K562 (cell line): ENCODE measurements at regions not wholly inside any gene's neighbourhood (a gene's known extent, or its start where the extent isn't known, plus 50 kb on each side); places are given as distances from the start of the nearest gene placed in this dataset.

Experiments
- ATAC-seq: fragments of 200-7000 bp; cut with Tn5 transposase; 3 replicates; pipeline ENCODE4 v1.9.1; 2020; ENCODE audit warnings: moderate library complexity
- BruUV-seq: library from RNA; stranded (reverse); fragments of 400-500 nt; replicated peaks from 2 replicates; lab custom pipeline; 2021; lab: Mats Ljungman, UMichigan
- CTCF ChIA-PET: fragments of 300-600 bp; formaldehyde crosslinking; extraction: SDS; loops from one replicate; lab custom pipeline; 2021; ENCODE audit warnings: low intra/inter-chr PET ratio; lab: Yijun Ruan, JAX
- POLR2A ChIA-PET: fragments of 300-600, 350-650 bp; sonication (Branson Sonifier 250); formaldehyde crosslinking; extraction: SDS; loops from one replicate; lab custom pipeline; 2021; ENCODE audit warnings: antibody characterized with exemption, inconsistent platforms; lab: Yijun Ruan, JAX
- DNase-seq, 4 experiments: peaks; one replicate each; pipeline versions ENCODE4 v3.0.0 to v3.0.0-alpha.2; 2011 to 2018; ENCODE audit warnings: low spot score in 3 of 4, mixed read lengths in 3 of 4; ENCODE audit errors: extremely low read depth in 1 of 4
- FAIRE-seq: peaks from 2 replicates; lab custom pipeline; 2011; peaks lifted over from hg19 to GRCh38; lab: Jason Lieb, UNC
- H2AFZ ChIP-seq: 2 replicates; pipeline ENCODE4 v1.6.0; 2011; ENCODE audit warnings: low read depth, low read length, control low read depth, inconsistent platforms
- H3K27ac ChIP-seq: fragments of 200-600 bp; 3 replicates; pipeline ENCODE4 v1.8.0; 2011; ENCODE audit warnings: low read depth, mild to moderate bottlenecking, control low read depth, inconsistent platforms, low read length, moderate library complexity, mixed read lengths; ENCODE audit errors: extremely low read depth
- H3K27me3 ChIP-seq, 2 experiments: fragments of 300-600 bp in 1 of 2; 2 replicates in 1 of 2; 3 replicates in 1 of 2; pipeline versions ENCODE4 v1.6.0 to v1.8.0; 2011; ENCODE audit warnings: inconsistent platforms in 2 of 2, low read length in 2 of 2, mild to moderate bottlenecking in 1 of 2, mixed read lengths in 1 of 2, moderate library complexity in 1 of 2; ENCODE audit not compliant: control insufficient read depth in 2 of 2, insufficient read depth in 2 of 2
- H3K36me3 ChIP-seq: fragments of 300-600 bp; 3 replicates; pipeline ENCODE4 v1.8.0; 2011; ENCODE audit warnings: mild to moderate bottlenecking, low read length, inconsistent platforms; ENCODE audit not compliant: control insufficient read depth, insufficient read depth
- H3K4me1 ChIP-seq, 2 experiments: fragments of 200-600 bp in 1 of 2; replicated peaks in 1 of 2; 2 replicates in 1 of 2; 3 replicates in 1 of 2; pipeline versions ENCODE4 v1.5.1 to v1.8.0; 2011; ENCODE audit warnings: inconsistent platforms in 2 of 2, low read length in 2 of 2, mild to moderate bottlenecking in 1 of 2, mixed read lengths in 1 of 2, moderate library complexity in 1 of 2; ENCODE audit not compliant: control insufficient read depth in 2 of 2, insufficient read depth in 2 of 2
- H3K4me2 ChIP-seq: 2 replicates; pipeline ENCODE4 v1.6.1; 2011; ENCODE audit warnings: low read length, control low read depth, inconsistent platforms, mixed read lengths; ENCODE audit not compliant: insufficient read depth
- H3K4me3 ChIP-seq: fragments of 200-600 bp; sonication (generic), shearing (Covaris generic); 2 replicates; pipeline ENCODE4 v1.5.1; 2016; ENCODE audit warnings: control low read depth, inconsistent platforms
- H3K79me2 ChIP-seq: fragments of 200-600 bp; 3 replicates; pipeline ENCODE4 v1.8.0; 2011; ENCODE audit warnings: low read length, inconsistent platforms; ENCODE audit not compliant: control insufficient read depth, insufficient read depth
- H3K9ac ChIP-seq, 2 experiments: 2 replicates each; pipeline versions ENCODE4 v1.6.0 to v1.6.1; 2011; ENCODE audit warnings: low read depth in 2 of 2, low read length in 2 of 2, control low read depth in 1 of 2, inconsistent platforms in 1 of 2, mild to moderate bottlenecking in 1 of 2, mixed read lengths in 1 of 2; ENCODE audit not compliant: insufficient read depth in 1 of 2
- H3K9me1 ChIP-seq: one replicate; pipeline ENCODE4 v1.6.0; 2011; ENCODE audit warnings: inconsistent platforms, mild to moderate bottlenecking, low read length, moderate library complexity; ENCODE audit not compliant: control insufficient read depth, insufficient read depth
- H3K9me3 ChIP-seq: replicated peaks from 2 replicates; pipeline ENCODE4 v1.5.1; 2011; ENCODE audit warnings: low read depth, low read length, inconsistent platforms; ENCODE audit not compliant: control insufficient read depth, insufficient read depth
- H4K20me1 ChIP-seq: replicated peaks from 2 replicates; pipeline ENCODE4 v1.6.1; 2011; ENCODE audit warnings: low read length, inconsistent platforms, mixed read lengths; ENCODE audit not compliant: control insufficient read depth, insufficient read depth
- ARHGAP35 ChIP-seq: fragments of 450-650 bp; IDR thresholded peaks from 2 replicates; pipeline ENCODE4 v1.6.1; 2018; ENCODE audit not compliant: partially characterized antibody
- BRCA1 ChIP-seq, 2 experiments: fragments of 450-650 bp in 1 of 2; sonication (generic) in 1 of 2; formaldehyde crosslinking in 1 of 2; IDR thresholded peaks; 2 replicates each; pipeline versions ENCODE4 v1.5.0 to v1.6.1; 2017 to 2020; ENCODE audit warnings: mild to moderate bottlenecking in 1 of 2, missing genetic modification reagents in 1 of 2
- CAMTA2 ChIP-seq: fragments of 250-450 bp; sonication (Bioruptor Pico); conservative IDR thresholded peaks from 2 replicates; pipeline ENCODE4 v1.5.1; 2022
- CBFA2T3 ChIP-seq: fragments of 450-650 bp; IDR thresholded peaks from 2 replicates; pipeline ENCODE4 v1.6.1; 2017
- CEBPB ChIP-seq: fragments of 450-650 bp; IDR thresholded peaks from 2 replicates; pipeline ENCODE4 v1.6.1; 2016; ENCODE audit warnings: missing genetic modification characterization, missing compliant biosample characterization
- E2F3 ChIP-seq: fragments of 250-450 bp; sonication (Bioruptor Pico); IDR thresholded peaks from 2 replicates; pipeline ENCODE4 v1.4.0; 2020; ENCODE audit warnings: mild to moderate bottlenecking
- HNRNPUL1 ChIP-seq: fragments of 200-400 bp; formaldehyde crosslinking; IDR thresholded peaks from 2 replicates; pipeline ENCODE4 v1.6.1; 2017; ENCODE audit warnings: low read length
- NFXL1 ChIP-seq: fragments of 450-650 bp; formaldehyde crosslinking; IDR thresholded peaks from 2 replicates; pipeline ENCODE4 v1.4.0; 2021; ENCODE audit warnings: mild to moderate bottlenecking
- RBM39 ChIP-seq: fragments of 200-400 bp; formaldehyde crosslinking; optimal IDR thresholded peaks from 2 replicates; pipeline ENCODE3; 2018; ENCODE audit warnings: low read depth, low read length
- ZNF143 ChIP-seq: sonication (generic); formaldehyde crosslinking; IDR thresholded peaks from 2 replicates; pipeline ENCODE4 v1.9.0; 2022; ENCODE audit warnings: mild to moderate bottlenecking, missing genetic modification reagents
- ZNF444 ChIP-seq: fragments of 250-450 bp; sonication (Bioruptor Pico); IDR thresholded peaks from 2 replicates; pipeline ENCODE4 v1.4.0; 2020; ENCODE audit warnings: mild to moderate bottlenecking, moderate library complexity
- ZNF780A ChIP-seq: fragments of 250-450 bp; sonication (Bioruptor Pico); IDR thresholded peaks from 2 replicates; pipeline ENCODE4 v1.5.0; 2021; ENCODE audit warnings: mild to moderate bottlenecking
- in situ Hi-C: fragments of 300-500 bp; cut with MboI; formaldehyde crosslinking; loops from 4 replicates; pipeline ENCODE4 v1.15.0; 2018; ENCODE audit warnings: inconsistent platforms, mixed read lengths
- intact Hi-C: fragments of 100-400 bp; cut with micrococcal nuclease; formaldehyde crosslinking; loops from 2 replicates; pipeline ENCODE4 v1.14.2; 2022
- TF ChIP-seq, protein P1 (sequence below): sonication (generic); formaldehyde crosslinking; IDR thresholded peaks from 2 replicates; pipeline ENCODE4 v1.8.0; 2023; ENCODE audit warnings: missing genetic modification reagents, mild to moderate bottlenecking, borderline replicate concordance

DNA sequence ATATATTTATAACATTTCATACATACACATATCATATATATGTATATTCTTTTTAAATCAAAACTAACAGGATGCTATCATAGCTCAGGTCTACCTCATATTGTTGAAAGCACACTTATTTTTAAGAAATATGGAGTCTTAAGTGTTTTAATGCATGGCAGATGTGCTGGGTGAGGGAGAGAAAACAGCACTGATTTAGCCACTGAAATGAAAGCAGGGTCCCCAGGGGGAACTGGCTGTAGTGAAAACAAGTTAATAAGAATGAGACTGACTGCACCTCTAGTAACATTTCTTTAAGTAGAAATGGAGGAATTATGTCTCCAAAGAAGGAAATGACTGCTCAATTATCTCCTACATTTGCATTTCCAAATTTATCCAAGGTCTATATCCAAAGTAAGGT, 857.8 kb downstream of the DCDC2C start:
- no peaks in the 10 kb centered on the region; the same call in 1 of the 2 replicates for H3K9me3 ChIP-seq
- no peak overlapping the region for H2AFZ ChIP-seq
- no TSS peak for BruUV-seq
- intact Hi-C loops, result no loop called here
- ChIA-PET CTCF (no interaction called here), POLR2A (no interaction called here)
- no peaks in the 10 kb centered on the region for H3K36me3 ChIP-seq
- no peak overlapping the region for H3K4me3 ChIP-seq
- H3K27ac ChIP-seq, result no peak overlapping the region
- ATAC-seq (no peak), FAIRE-seq (no peak), DNase-seq (no peak)
- in situ Hi-C loops, result no loop called here
- H4K20me1 ChIP-seq, result no peaks in the 10 kb centered on the region
- no peaks in the 10 kb centered on the region for H3K9me1 ChIP-seq
- H3K27me3 ChIP-seq, result no peaks in the 10 kb centered on the region
- H3K4me2 ChIP-seq, result no peak overlapping the region
- no peak for TF ChIP-seq CEBPB (tag)
- TF ChIP-seq, protein P1, sequence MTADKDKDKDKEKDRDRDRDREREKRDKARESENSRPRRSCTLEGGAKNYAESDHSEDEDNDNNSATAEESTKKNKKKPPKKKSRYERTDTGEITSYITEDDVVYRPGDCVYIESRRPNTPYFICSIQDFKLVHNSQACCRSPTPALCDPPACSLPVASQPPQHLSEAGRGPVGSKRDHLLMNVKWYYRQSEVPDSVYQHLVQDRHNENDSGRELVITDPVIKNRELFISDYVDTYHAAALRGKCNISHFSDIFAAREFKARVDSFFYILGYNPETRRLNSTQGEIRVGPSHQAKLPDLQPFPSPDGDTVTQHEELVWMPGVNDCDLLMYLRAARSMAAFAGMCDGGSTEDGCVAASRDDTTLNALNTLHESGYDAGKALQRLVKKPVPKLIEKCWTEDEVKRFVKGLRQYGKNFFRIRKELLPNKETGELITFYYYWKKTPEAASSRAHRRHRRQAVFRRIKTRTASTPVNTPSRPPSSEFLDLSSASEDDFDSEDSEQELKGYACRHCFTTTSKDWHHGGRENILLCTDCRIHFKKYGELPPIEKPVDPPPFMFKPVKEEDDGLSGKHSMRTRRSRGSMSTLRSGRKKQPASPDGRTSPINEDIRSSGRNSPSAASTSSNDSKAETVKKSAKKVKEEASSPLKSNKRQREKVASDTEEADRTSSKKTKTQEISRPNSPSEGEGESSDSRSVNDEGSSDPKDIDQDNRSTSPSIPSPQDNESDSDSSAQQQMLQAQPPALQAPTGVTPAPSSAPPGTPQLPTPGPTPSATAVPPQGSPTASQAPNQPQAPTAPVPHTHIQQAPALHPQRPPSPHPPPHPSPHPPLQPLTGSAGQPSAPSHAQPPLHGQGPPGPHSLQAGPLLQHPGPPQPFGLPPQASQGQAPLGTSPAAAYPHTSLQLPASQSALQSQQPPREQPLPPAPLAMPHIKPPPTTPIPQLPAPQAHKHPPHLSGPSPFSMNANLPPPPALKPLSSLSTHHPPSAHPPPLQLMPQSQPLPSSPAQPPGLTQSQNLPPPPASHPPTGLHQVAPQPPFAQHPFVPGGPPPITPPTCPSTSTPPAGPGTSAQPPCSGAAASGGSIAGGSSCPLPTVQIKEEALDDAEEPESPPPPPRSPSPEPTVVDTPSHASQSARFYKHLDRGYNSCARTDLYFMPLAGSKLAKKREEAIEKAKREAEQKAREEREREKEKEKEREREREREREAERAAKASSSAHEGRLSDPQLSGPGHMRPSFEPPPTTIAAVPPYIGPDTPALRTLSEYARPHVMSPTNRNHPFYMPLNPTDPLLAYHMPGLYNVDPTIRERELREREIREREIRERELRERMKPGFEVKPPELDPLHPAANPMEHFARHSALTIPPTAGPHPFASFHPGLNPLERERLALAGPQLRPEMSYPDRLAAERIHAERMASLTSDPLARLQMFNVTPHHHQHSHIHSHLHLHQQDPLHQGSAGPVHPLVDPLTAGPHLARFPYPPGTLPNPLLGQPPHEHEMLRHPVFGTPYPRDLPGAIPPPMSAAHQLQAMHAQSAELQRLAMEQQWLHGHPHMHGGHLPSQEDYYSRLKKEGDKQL (CRISPR knock-in tag), result no peak
- TF ChIP-seq BRCA1 (IDR thresholded peaks at IDR 0.05), result no peak
- TF ChIP-seq BRCA1 (CRISPR knock-in tag; IDR thresholded peaks at IDR 0.05), result no peak
- TF ChIP-seq NFXL1 (CRISPR knock-in tag), result no peak
- TF ChIP-seq ZNF143 (CRISPR knock-in tag), result no peak
- no peak for TF ChIP-seq ARHGAP35
- TF ChIP-seq CBFA2T3, result no peak
- TF ChIP-seq RBM39, result no peak
- no peak for TF ChIP-seq HNRNPUL1
- TF ChIP-seq E2F3, result no peak
- no peak for TF ChIP-seq ZNF444 (CRISPR knock-in tag)
- no peak for TF ChIP-seq CAMTA2 (CRISPR knock-in tag)
- TF ChIP-seq ZNF780A (CRISPR knock-in tag), result no peak
- no peak overlapping the region for H3K9ac ChIP-seq
- H3K79me2 ChIP-seq, result no peaks in the 10 kb centered on the region
- no peaks in the 10 kb centered on the region for H3K4me1 ChIP-seq
